COR-L47 (cell line): ENCODE measurements at regions not wholly inside any gene's neighbourhood (a gene's known extent, or its start where the extent isn't known, plus 50 kb on each side); places are given as distances from the start of the nearest gene placed in this dataset.
"Not testable (repeated sequence)": the region's sequence is repeated elsewhere in the genome, so short reads cannot be mapped to it uniquely, and the experiment has no call there.

ENCODE experiments used
- DNase-seq: peaks from one replicate; lab custom pipeline; 2025; lab: John Stamatoyannopoulos, UW

- no peak for DNase-seq
Measured at GRCh38 chr9:19651681-19652080, 137.2 kb downstream of the SLC24A2 start.

GRCh38 chr9:19650312-19650711 lies 138.5 kb downstream of the SLC24A2 start:
- DNase-seq, result no peak

GRCh38 chr9:19649336-19650041 lies 139.3 kb downstream of the SLC24A2 start:
- no peak for DNase-seq

GRCh38 chr9:19648672-19649071 lies 140.2 kb downstream of the SLC24A2 start:
- no peak for DNase-seq

GRCh38 chr9:19643875-19644274 lies 145.0 kb downstream of the SLC24A2 start:
- no peak for DNase-seq

GRCh38 chr9:19642256-19642655 lies 146.6 kb downstream of the SLC24A2 start:
- DNase-seq, result peak; percentile 65

GRCh38 chr9:19641046-19641445 lies 147.8 kb downstream of the SLC24A2 start:
- DNase-seq, result peak; percentile 19

GRCh38 chr9:19640014-19640413 lies 148.8 kb downstream of the SLC24A2 start:
- no peak for DNase-seq

- DNase-seq, result no peak
Measured at GRCh38 chr9:19637084-19637483, 151.8 kb downstream of the SLC24A2 start.

GRCh38 chr9:19634881-19635280 lies 154.0 kb downstream of the SLC24A2 start:
- no peak for DNase-seq

- DNase-seq, result no peak
Measured at GRCh38 chr9:19631181-19631580, 157.7 kb downstream of the SLC24A2 start.

- no peak for DNase-seq
Measured at GRCh38 chr9:19630760-19631159, 158.1 kb downstream of the SLC24A2 start.

- DNase-seq, result no peak
Measured at GRCh38 chr9:19629488-19629887, 159.3 kb downstream of the SLC24A2 start.

GRCh38 chr9:19625426-19625825 lies 163.4 kb downstream of the SLC24A2 start:
- DNase-seq, result not testable (repeated sequence)

GRCh38 chr9:19624519-19624918 lies 164.3 kb downstream of the SLC24A2 start:
- no peak for DNase-seq

GRCh38 chr9:19623941-19624340 lies 164.9 kb downstream of the SLC24A2 start:
- DNase-seq, result peak; percentile 41

GRCh38 chr9:19620326-19620725 lies 168.5 kb downstream of the SLC24A2 start:
- no peak for DNase-seq

- no peak for DNase-seq
Measured at GRCh38 chr9:19619221-19619620, 169.6 kb downstream of the SLC24A2 start.

- DNase-seq, result peak; percentile 68
Measured at GRCh38 chr9:19618816-19619215, 170.0 kb downstream of the SLC24A2 start.

- DNase-seq, result no peak
Measured at GRCh38 chr9:19615036-19615624, 173.7 kb downstream of the SLC24A2 start.

- no peak for DNase-seq
Measured at GRCh38 chr9:19614294-19614693, 174.5 kb downstream of the SLC24A2 start.

- DNase-seq, result no peak
Measured at GRCh38 chr9:19600538-19600937, 188.3 kb downstream of the SLC24A2 start.

GRCh38 chr9:19598722-19599121 lies 189.9 kb downstream of the ACER2 start:
- DNase-seq, result no peak

GRCh38 chr9:19597176-19597575 lies 188.4 kb downstream of the ACER2 start:
- DNase-seq, result no peak
